Neutrophil (primary cell): ENCODE measurements at regions not wholly inside any gene's neighbourhood (a gene's known extent, or its start where the extent isn't known, plus 50 kb on each side); places are given as distances from the start of the nearest gene placed in this dataset.

Experiments used
- H3K27ac ChIP-seq: fragments of 200-600 bp; sonication (generic); 2 replicates; pipeline ENCODE4 v1.5.1; 2016; ENCODE audit warnings: mild to moderate bottlenecking, moderate library complexity
- H3K27me3 ChIP-seq: fragments of 200-600 bp; sonication (generic); 2 replicates; pipeline ENCODE4 v1.6.0; 2016; ENCODE audit warnings: mild to moderate bottlenecking
- H3K36me3 ChIP-seq: fragments of 200-600 bp; sonication (generic); 2 replicates; pipeline ENCODE4 v1.5.1; 2017
- H3K4me1 ChIP-seq, 2 experiments: fragments of 200-600 bp in 1 of 2; sonication (generic) in 1 of 2; 1 replicate in 1 of 2; 2 replicates in 1 of 2; pipeline versions ENCODE4 v1.5.1 to v1.6.1; 2013 to 2016; ENCODE audit warnings: low read depth in 1 of 2, low read length in 1 of 2, mild to moderate bottlenecking in 1 of 2, moderate library complexity in 1 of 2; ENCODE audit not compliant: control insufficient read depth in 1 of 2, insufficient read depth in 1 of 2
- H3K4me3 ChIP-seq, 2 experiments: fragments of 200-600 bp in 1 of 2; sonication (generic) in 1 of 2; 1 replicate in 1 of 2; 2 replicates in 1 of 2; pipeline ENCODE4 v1.5.1; 2013 to 2016; ENCODE audit warnings: low read depth in 1 of 2, low read length in 1 of 2, mild to moderate bottlenecking in 1 of 2, moderate library complexity in 1 of 2
- H3K9me3 ChIP-seq: fragments of 200-600 bp; sonication (generic); 2 replicates; pipeline ENCODE4 v1.5.1; 2016
- TF ChIP-seq, protein P1 (sequence below): fragments of 200-600 bp; sonication (generic); IDR thresholded peaks from 2 replicates; pipeline ENCODE4 v1.5.1; 2016; ENCODE audit warnings: antibody characterized with exemption

DNA sequence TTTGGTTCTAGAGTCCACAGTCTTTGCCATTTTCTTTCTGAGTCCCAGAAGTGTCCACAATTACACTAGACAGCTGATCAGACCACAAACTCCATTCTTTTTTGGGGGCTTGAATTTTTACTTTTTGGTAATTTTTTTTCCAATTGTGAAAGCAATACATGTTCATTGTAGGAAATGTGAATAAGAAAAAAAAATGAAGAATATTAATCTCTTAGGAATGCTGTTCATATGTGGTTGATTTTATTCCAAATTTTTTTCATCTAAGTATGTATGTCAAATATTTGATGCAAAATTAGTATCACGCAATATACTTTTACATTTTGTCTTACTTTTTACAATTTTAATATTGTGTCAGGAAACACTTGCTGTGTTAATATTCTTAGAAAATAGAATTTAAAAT, 76.4 kb upstream of the ETS2 start:
- Histone ChIP-seq H3K27me3 (no peaks in the 10 kb centered on the region), H3K4me1 (peaks cover 4% of the 10 kb centered on the region in 2 experiments), H3K36me3 (no peaks in the 10 kb centered on the region), H3K9me3 (no peaks in the 10 kb centered on the region), H3K4me3 (no peak overlapping the region), H3K27ac (no peak overlapping the region)
- TF ChIP-seq, protein P1, sequence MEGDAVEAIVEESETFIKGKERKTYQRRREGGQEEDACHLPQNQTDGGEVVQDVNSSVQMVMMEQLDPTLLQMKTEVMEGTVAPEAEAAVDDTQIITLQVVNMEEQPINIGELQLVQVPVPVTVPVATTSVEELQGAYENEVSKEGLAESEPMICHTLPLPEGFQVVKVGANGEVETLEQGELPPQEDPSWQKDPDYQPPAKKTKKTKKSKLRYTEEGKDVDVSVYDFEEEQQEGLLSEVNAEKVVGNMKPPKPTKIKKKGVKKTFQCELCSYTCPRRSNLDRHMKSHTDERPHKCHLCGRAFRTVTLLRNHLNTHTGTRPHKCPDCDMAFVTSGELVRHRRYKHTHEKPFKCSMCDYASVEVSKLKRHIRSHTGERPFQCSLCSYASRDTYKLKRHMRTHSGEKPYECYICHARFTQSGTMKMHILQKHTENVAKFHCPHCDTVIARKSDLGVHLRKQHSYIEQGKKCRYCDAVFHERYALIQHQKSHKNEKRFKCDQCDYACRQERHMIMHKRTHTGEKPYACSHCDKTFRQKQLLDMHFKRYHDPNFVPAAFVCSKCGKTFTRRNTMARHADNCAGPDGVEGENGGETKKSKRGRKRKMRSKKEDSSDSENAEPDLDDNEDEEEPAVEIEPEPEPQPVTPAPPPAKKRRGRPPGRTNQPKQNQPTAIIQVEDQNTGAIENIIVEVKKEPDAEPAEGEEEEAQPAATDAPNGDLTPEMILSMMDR, result no peak

DNA sequence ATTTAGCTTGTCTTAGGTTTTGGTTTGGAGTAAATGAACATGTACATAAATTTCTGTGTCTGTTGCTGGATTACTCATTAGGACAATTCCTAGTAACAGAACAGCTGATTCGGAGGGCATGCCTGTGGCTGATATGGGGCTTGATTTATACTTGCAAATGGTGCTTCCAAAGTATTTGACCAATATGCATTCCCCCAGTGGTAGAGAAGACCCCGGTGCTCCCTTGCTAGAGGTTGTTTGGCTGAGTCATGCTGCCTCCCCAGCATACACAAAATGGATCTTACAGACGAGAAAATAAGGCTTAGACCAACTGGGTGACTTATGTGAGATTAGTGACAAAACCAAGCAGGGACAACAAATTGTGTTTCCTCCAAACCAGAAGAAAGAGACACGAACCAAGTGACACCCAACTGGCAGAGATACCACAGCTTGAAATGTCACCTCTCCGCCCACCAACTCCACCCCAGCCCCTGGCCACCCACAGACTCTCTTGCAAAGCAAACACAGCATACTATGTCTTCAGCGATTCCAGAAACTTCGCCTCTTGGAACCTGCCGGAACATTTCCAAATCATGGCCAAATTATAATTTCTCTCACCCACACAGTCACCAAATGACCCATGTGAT, 75.9 kb upstream of the ETS2 start:
- H3K4me1 ChIP-seq, result peaks cover 10% of the 10 kb centered on the region in 2 experiments
- no peak overlapping the region for H3K4me3 ChIP-seq
- no peaks in the 10 kb centered on the region for H3K27me3 ChIP-seq
- H3K9me3 ChIP-seq, result no peaks in the 10 kb centered on the region
- TF ChIP-seq, protein P1, result no peak
- H3K36me3 ChIP-seq, result no peaks in the 10 kb centered on the region
- H3K27ac ChIP-seq, result no peak overlapping the region

DNA sequence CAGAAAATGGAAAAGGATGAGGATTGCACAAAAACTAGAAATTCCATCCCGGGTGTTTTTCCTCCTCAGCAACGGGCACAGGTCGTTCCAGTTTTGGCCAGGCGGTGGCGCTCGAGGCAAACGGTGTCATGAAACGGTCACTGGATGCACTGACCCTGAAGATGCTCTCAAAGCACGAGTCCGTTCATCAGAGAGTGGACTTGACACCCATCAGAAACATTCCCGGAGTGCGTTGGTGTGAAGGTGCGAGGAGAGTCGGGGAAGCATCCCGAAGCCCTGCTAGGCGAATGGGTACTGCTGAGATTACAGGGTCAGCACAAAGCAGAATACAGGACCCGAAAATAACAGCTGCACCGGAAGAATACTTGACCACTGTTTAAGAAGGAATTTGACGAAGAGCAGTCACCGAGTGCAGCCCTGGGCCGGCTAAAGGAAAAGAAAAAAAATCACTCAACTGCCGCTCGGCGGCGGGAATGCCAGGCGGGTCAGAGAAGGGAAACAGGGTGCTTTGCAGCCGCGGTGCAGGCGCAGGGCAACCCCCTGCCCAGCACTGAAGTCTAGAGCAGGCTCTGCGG, 71.7 kb upstream of the ETS2 start:
- peaks cover 10 to 12% of the 10 kb centered on the region in 2 experiments for H3K4me1 ChIP-seq
- H3K4me3 ChIP-seq, result peak overlapping the region; percentile 56 to 67
- H3K9me3 ChIP-seq, result no peaks in the 10 kb centered on the region
- H3K27ac ChIP-seq, result no peak overlapping the region
- TF ChIP-seq, protein P1, result peak; percentile 94
- no peaks in the 10 kb centered on the region for H3K36me3 ChIP-seq
- no peaks in the 10 kb centered on the region for H3K27me3 ChIP-seq

DNA sequence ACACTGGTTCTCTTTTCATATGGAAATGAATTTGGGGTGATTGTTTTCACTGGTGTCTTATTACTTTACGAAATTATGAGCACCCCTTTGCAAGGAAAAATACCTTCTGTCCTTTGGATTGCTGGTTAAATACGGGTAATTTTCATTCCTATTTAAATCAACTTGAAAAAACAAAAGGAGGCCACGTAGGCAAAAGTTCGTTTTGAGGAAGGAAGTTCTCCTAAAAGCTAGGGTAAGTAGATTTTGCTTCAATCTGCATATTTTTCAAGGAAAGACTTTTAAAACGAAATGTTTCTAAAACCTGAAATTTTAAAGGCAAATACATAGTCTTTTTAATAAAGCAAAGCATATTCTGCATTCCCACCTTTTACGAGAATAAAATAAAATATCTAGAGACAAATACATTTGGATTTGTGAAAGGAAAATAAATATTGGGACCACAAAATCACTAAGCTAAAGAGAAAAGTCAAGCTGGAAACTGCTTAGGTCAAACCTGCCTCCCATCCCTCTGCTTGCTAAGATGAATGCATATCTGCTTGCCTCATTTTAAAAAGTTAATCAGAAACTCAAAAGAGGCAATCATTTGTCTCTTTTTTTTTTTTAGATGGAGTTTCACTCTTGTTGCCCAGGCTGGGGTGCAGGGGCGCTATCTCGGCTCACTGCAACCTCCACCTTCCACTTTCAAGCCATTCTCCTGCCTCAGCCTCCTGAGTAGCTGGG, 70.9 kb upstream of the ETS2 start:
- H3K36me3 ChIP-seq, result no peaks in the 10 kb centered on the region
- H3K27ac ChIP-seq, result no peak overlapping the region
- H3K27me3 ChIP-seq, result no peaks in the 10 kb centered on the region
- no peaks in the 10 kb centered on the region for H3K9me3 ChIP-seq
- TF ChIP-seq, protein P1, result no peak
- peak overlapping the region; percentile 56 to 67 for H3K4me3 ChIP-seq
- H3K4me1 ChIP-seq, result peaks cover 10 to 12% of the 10 kb centered on the region in 2 experiments

DNA sequence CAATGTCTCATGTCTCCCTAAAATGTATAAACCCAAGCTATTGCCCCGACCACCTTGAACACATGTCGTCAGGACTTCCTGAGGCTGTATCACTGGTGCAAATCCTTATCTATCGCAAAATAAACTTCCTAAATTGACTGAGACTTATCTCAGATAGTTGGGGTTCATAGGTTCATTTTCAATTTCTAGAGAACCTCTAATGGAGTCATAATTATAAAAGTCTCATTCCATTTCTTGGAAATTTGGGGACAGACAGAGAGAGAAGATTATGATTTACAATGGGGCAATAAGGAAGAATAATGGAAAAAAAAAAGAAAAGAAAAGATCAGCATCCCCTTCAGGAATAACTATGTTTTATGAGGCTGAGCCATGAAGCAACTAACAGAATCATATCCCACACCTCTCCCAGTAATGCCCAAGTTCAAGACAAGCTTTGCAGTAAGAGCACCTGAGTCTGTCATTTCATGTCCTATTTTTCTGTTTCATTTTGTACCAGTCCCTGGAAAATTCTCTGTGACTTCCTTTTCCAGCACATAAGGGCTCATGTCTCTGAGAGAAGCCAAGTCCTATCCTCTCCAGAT, 70.0 kb upstream of the ETS2 start:
- no peak overlapping the region for H3K4me3 ChIP-seq
- no peaks in the 10 kb centered on the region for H3K9me3 ChIP-seq
- H3K4me1 ChIP-seq, result peaks cover 10 to 12% of the 10 kb centered on the region in 2 experiments
- H3K27me3 ChIP-seq, result no peaks in the 10 kb centered on the region
- no peaks in the 10 kb centered on the region for H3K36me3 ChIP-seq
- H3K27ac ChIP-seq, result no peak overlapping the region
- TF ChIP-seq, protein P1, result no peak
